ENCODE measurements at regions not wholly inside any gene's neighbourhood (a gene's known extent, or its start where the extent isn't known, plus 50 kb on each side); places are given as distances from the start of the nearest gene placed in this dataset.

GRCh38 chr2:150019063-150019462 lies 431.5 kb upstream of the MMADHC start:
- TF ChIP-seq, protein P1, sequence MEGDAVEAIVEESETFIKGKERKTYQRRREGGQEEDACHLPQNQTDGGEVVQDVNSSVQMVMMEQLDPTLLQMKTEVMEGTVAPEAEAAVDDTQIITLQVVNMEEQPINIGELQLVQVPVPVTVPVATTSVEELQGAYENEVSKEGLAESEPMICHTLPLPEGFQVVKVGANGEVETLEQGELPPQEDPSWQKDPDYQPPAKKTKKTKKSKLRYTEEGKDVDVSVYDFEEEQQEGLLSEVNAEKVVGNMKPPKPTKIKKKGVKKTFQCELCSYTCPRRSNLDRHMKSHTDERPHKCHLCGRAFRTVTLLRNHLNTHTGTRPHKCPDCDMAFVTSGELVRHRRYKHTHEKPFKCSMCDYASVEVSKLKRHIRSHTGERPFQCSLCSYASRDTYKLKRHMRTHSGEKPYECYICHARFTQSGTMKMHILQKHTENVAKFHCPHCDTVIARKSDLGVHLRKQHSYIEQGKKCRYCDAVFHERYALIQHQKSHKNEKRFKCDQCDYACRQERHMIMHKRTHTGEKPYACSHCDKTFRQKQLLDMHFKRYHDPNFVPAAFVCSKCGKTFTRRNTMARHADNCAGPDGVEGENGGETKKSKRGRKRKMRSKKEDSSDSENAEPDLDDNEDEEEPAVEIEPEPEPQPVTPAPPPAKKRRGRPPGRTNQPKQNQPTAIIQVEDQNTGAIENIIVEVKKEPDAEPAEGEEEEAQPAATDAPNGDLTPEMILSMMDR (IDR thresholded peaks at IDR 0.05) = no peak
- no peak for TF ChIP-seq POLR2A (IDR thresholded peaks at IDR 0.05)

Data from stomach (tissue), 4 donors.